ENCODE measurements at regions not wholly inside any gene's neighbourhood (a gene's known extent, or its start where the extent isn't known, plus 50 kb on each side); places are given as distances from the start of the nearest gene placed in this dataset.
"Not testable (repeated sequence)": the region's sequence is repeated elsewhere in the genome, so short reads cannot be mapped to it uniquely, and the experiment has no call there.

- Histone ChIP-seq H3K27me3 (replicated peaks; ENCODE audit: control insufficient read depth, insufficient read depth, low read length) (no peaks in the 10 kb centered on the region), H3K36me3 (ENCODE audit: control insufficient read depth, insufficient read depth, low read length) (no peaks in the 10 kb centered on the region), H3K4me3 (replicated peaks; ENCODE audit: low read depth, low read length) (no peak overlapping the region)
- TF ChIP-seq, protein P1, sequence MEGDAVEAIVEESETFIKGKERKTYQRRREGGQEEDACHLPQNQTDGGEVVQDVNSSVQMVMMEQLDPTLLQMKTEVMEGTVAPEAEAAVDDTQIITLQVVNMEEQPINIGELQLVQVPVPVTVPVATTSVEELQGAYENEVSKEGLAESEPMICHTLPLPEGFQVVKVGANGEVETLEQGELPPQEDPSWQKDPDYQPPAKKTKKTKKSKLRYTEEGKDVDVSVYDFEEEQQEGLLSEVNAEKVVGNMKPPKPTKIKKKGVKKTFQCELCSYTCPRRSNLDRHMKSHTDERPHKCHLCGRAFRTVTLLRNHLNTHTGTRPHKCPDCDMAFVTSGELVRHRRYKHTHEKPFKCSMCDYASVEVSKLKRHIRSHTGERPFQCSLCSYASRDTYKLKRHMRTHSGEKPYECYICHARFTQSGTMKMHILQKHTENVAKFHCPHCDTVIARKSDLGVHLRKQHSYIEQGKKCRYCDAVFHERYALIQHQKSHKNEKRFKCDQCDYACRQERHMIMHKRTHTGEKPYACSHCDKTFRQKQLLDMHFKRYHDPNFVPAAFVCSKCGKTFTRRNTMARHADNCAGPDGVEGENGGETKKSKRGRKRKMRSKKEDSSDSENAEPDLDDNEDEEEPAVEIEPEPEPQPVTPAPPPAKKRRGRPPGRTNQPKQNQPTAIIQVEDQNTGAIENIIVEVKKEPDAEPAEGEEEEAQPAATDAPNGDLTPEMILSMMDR (IDR thresholded peaks at IDR 0.05; ENCODE audit: insufficient read depth, low read length, poor library complexity, severe bottlenecking): no peak
- DNase-seq (ENCODE audit: extremely low read depth, insufficient read length): no peak
Observed at GRCh38 chr7:138395763-138396162, 64.3 kb upstream of the TRIM24 start.

GRCh38 chr7:138396251-138397070 lies 63.6 kb upstream of the TRIM24 start:
- TF ChIP-seq, protein P1 (IDR thresholded peaks at IDR 0.05; ENCODE audit: insufficient read depth, low read length, poor library complexity, severe bottlenecking): no peak
- H3K27me3 ChIP-seq (replicated peaks; ENCODE audit: control insufficient read depth, insufficient read depth, low read length): no peaks in the 10 kb centered on the region
- H3K36me3 ChIP-seq (ENCODE audit: control insufficient read depth, insufficient read depth, low read length): no peaks in the 10 kb centered on the region
- no peak overlapping the region for H3K4me3 ChIP-seq (replicated peaks; ENCODE audit: low read depth, low read length)
- no peak for DNase-seq (ENCODE audit: extremely low read depth, insufficient read length)

GRCh38 chr7:138397071-138397433 lies 63.0 kb upstream of the TRIM24 start:
- H3K36me3 ChIP-seq (ENCODE audit: control insufficient read depth, insufficient read depth, low read length); H3K27me3 ChIP-seq (replicated peaks; ENCODE audit: control insufficient read depth, insufficient read depth, low read length); H3K4me3 ChIP-seq (replicated peaks; ENCODE audit: low read depth, low read length); DNase-seq (ENCODE audit: extremely low read depth, insufficient read length): not testable (repeated sequence)

GRCh38 chr7:138398857-138399256 lies 61.2 kb upstream of the TRIM24 start:
- no peak for DNase-seq (ENCODE audit: extremely low read depth, insufficient read length)
- H3K36me3 ChIP-seq (ENCODE audit: control insufficient read depth, insufficient read depth, low read length): no peaks in the 10 kb centered on the region
- H3K4me3 ChIP-seq (replicated peaks; ENCODE audit: low read depth, low read length): no peak overlapping the region
- TF ChIP-seq, protein P1 (IDR thresholded peaks at IDR 0.05; ENCODE audit: insufficient read depth, low read length, poor library complexity, severe bottlenecking): no peak
- no peaks in the 10 kb centered on the region for H3K27me3 ChIP-seq (replicated peaks; ENCODE audit: control insufficient read depth, insufficient read depth, low read length)

- no peak for DNase-seq (ENCODE audit: extremely low read depth, insufficient read length)
- TF ChIP-seq, protein P1 (IDR thresholded peaks at IDR 0.05; ENCODE audit: insufficient read depth, low read length, poor library complexity, severe bottlenecking): no peak
- H3K4me3 ChIP-seq (replicated peaks; ENCODE audit: low read depth, low read length): no peak overlapping the region
Observed at GRCh38 chr7:138400400-138400886, 59.6 kb upstream of the TRIM24 start.

DNA sequence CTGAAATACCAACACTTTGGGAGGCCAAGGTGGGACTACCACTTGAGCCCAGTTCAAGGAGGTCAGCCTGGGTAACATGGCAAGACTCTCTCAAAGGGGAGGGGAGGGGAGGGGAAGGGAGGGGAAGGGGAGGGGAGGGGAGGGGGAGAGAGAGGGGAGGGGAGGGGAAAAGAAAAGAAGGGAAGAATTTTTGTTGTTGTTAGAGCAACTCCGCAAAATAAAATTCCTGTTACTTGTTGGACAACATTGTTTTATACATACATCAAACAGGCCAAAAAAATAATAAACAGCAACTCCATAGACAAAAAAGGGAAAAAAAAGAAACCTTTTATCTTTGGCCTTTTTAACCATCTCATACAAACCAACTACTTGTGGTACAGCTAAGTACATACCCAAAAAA lies 57.3 kb upstream of the TRIM24 start:
- Histone ChIP-seq H3K36me3 (ENCODE audit: control insufficient read depth, insufficient read depth, low read length) (no peaks in the 10 kb centered on the region), H3K27me3 (replicated peaks; ENCODE audit: control insufficient read depth, insufficient read depth, low read length) (no peaks in the 10 kb centered on the region), H3K4me3 (replicated peaks; ENCODE audit: low read depth, low read length) (no peak overlapping the region)
- TF ChIP-seq, protein P1 (IDR thresholded peaks at IDR 0.05; ENCODE audit: insufficient read depth, low read length, poor library complexity, severe bottlenecking): no peak
- DNase-seq (ENCODE audit: extremely low read depth, insufficient read length): no peak

More at GRCh38 chr7:138400400-138400886, 59.6 kb upstream of the TRIM24 start:
- Histone ChIP-seq H3K36me3 (ENCODE audit: control insufficient read depth, insufficient read depth, low read length) (no peaks in the 10 kb centered on the region), H3K27me3 (replicated peaks; ENCODE audit: control insufficient read depth, insufficient read depth, low read length) (no peaks in the 10 kb centered on the region)

Data from GM06990 (cell line).